DND-41 (cell line): ENCODE measurements at regions not wholly inside any gene's neighbourhood (a gene's known extent, or its start where the extent isn't known, plus 50 kb on each side); places are given as distances from the start of the nearest gene placed in this dataset.
"Not testable (repeated sequence)": the region's sequence is repeated elsewhere in the genome, so short reads cannot be mapped to it uniquely, and the experiment has no call there.

Experiments used
- ATAC-seq: fragments of 200-7000 bp; cut with Tn5 transposase; 3 replicates; pipeline ENCODE4 v1.9.1; 2021; ENCODE audit warnings: low read depth; ENCODE audit not compliant: insufficient read depth
- DNase-seq: peaks from one replicate; pipeline ENCODE4 v3.0.0-alpha.2; 2020
- H2AFZ ChIP-seq: 2 replicates; pipeline ENCODE4 v1.6.0; 2012; ENCODE audit warnings: low read depth, low read length
- H3K27ac ChIP-seq: 2 replicates; pipeline ENCODE4 v1.5.1; 2012; ENCODE audit warnings: low read length, inconsistent platforms
- H3K27me3 ChIP-seq: fragments of 200-600 bp; sonication (generic); 2 replicates; pipeline ENCODE4 v1.6.0; 2012; ENCODE audit warnings: low read length, mild to moderate bottlenecking, inconsistent platforms; ENCODE audit not compliant: insufficient read depth, poor library complexity
- H3K36me3 ChIP-seq: 2 replicates; pipeline ENCODE4 v1.5.1; 2012; ENCODE audit warnings: low read length, inconsistent platforms; ENCODE audit not compliant: insufficient read depth
- H3K4me1 ChIP-seq: 2 replicates; pipeline ENCODE4 v1.5.1; 2012; ENCODE audit warnings: mild to moderate bottlenecking, low read length; ENCODE audit not compliant: insufficient read depth
- H3K4me2 ChIP-seq: 2 replicates; pipeline ENCODE4 v1.6.0; 2012; ENCODE audit warnings: mild to moderate bottlenecking, moderate library complexity, low read length, inconsistent platforms; ENCODE audit not compliant: insufficient read depth
- H3K4me3 ChIP-seq, 2 experiments: fragments of 200-600 bp in 1 of 2; shearing (Covaris generic) in 1 of 2; 2 replicates each; pipeline ENCODE4 v1.5.1; 2012 to 2016; ENCODE audit warnings: inconsistent platforms in 2 of 2, low read length in 2 of 2, mild to moderate bottlenecking in 2 of 2, low read depth in 1 of 2, moderate library complexity in 1 of 2
- H3K79me2 ChIP-seq: 2 replicates; pipeline ENCODE4 v1.6.0; 2012; ENCODE audit warnings: low read length, inconsistent platforms; ENCODE audit not compliant: insufficient read depth
- H3K9ac ChIP-seq: 2 replicates; pipeline ENCODE4 v1.6.0; 2012; ENCODE audit warnings: low read depth, mild to moderate bottlenecking, inconsistent platforms, low read length, moderate library complexity
- H3K9me3 ChIP-seq: 2 replicates; pipeline ENCODE4 v1.5.1; 2012; ENCODE audit warnings: low read length, moderate library complexity, mild to moderate bottlenecking, inconsistent platforms; ENCODE audit not compliant: insufficient read depth, severe bottlenecking
- H4K20me1 ChIP-seq: 2 replicates; pipeline ENCODE4 v1.6.0; 2012; ENCODE audit warnings: low read length; ENCODE audit not compliant: insufficient read depth
- CTCF ChIP-seq: IDR thresholded peaks from 2 replicates; pipeline ENCODE4 v1.5.1; 2012; ENCODE audit warnings: borderline replicate concordance, low read length, moderate library complexity, mild to moderate bottlenecking; ENCODE audit not compliant: poor library complexity, severe bottlenecking; ENCODE audit errors: extremely low read depth
- EZH2 ChIP-seq: IDR thresholded peaks from 3 replicates; pipeline ENCODE4 v1.6.1; 2012; ENCODE audit warnings: borderline replicate concordance, low read depth, mild to moderate bottlenecking, moderate library complexity, low read length, inconsistent platforms; ENCODE audit not compliant: severe bottlenecking

DNA sequence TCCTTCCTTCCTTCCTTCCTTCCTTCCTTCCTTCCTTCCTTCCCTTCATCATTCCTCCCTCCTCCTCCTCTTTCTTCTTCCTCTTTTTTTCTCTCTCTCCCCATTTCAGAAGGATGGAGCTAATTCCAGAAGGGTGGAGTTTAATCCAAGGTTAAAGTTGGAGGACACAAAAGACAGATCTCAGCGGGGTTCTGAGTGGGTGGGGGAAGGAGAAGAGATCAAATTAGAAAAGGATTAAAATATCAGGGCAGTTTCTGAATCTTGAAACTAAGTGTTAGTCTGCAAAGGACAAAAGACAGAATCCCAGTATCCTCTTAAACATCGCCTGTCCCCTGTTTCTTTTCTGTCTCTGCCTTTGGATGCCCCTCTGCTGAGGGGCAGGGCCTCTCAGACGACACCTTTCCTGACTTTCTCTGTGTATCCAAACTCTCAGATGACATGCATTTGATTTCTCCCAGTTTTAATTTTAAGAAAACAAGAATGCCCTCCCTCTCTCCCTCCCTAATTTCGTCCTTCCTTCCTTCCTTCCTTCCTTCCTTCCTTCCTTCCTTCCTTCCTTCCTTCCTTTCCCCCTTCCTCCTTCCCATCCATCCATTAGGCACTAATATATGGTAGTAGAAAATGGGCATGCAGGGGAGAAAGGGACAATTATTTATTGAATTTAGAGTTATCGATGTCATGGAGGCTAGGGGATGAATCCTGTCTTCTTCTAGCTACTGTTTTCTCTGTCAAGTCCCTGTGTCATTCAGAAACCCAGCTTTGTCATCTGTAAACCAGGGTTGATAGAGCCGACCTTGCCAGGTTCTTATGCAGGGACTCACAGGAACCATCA lies 269.1 kb downstream of the VRK1 start:
- no peaks in the 10 kb centered on the region for H3K4me1 ChIP-seq

DNA sequence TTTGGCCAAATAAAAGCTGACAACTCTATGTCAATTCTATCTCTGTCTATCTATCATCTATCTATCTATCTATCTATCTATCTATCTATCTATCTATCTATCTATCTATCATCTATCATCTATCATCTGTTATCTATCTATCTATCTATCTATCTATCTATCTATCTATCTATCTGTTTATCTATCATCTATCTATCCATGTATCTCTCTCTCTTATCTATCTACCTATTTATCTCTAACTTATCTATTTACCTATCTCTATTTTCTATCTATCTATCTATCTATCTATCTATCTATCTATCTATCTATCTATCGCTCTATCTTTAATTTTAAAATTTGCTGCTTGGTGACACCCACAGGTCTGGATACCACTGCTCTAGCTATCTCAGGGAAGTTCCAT lies 271.1 kb downstream of the VRK1 start:
- not testable (repeated sequence) for ATAC-seq, H3K4me1 ChIP-seq, H3K27me3 ChIP-seq, H3K4me3 ChIP-seq, H3K9me3 ChIP-seq, DNase-seq, H3K36me3 ChIP-seq, H2AFZ ChIP-seq, H3K4me2 ChIP-seq, H3K79me2 ChIP-seq, H3K27ac ChIP-seq, H3K9ac ChIP-seq, H4K20me1 ChIP-seq

More for the DNA sequence above, 269.1 kb downstream of the VRK1 start:
- DNase-seq = no peak
- H2AFZ ChIP-seq = no peak overlapping the region
- H3K36me3 ChIP-seq = no peaks in the 10 kb centered on the region
- no peak overlapping the region for H3K4me3 ChIP-seq
- no peaks in the 10 kb centered on the region for H4K20me1 ChIP-seq
- ATAC-seq = no peak
- H3K9me3 ChIP-seq = no peaks in the 10 kb centered on the region
- H3K4me2 ChIP-seq = no peak overlapping the region
- no peaks in the 10 kb centered on the region for H3K27me3 ChIP-seq
- no peak overlapping the region for H3K9ac ChIP-seq
- TF ChIP-seq EZH2 = no peak
- no peak for TF ChIP-seq CTCF
- H3K27ac ChIP-seq = no peak overlapping the region
- no peaks in the 10 kb centered on the region for H3K79me2 ChIP-seq

DNA sequence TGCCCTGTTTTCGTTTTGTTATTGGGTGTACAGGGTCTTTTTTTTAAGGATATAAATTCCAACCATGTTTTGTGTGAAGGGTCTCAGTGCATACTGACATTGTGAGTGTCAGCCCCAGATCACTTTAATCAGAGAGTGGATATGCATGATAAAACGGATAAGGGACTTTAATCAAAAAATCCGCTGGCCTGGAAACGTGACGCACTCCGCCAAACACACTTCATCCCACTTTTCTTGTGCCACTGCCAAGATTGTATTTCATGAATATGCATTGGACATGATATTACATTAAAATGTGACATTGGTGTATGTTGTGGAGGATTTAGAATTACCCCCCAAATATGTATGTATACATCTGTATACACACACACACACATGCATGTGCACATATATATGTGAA lies 273.1 kb downstream of the VRK1 start:
- Histone ChIP-seq H3K27ac (no peak overlapping the region), H3K9me3 (no peaks in the 10 kb centered on the region), H3K36me3 (no peaks in the 10 kb centered on the region), H2AFZ (no peak overlapping the region), H4K20me1 (no peaks in the 10 kb centered on the region), H3K27me3 (no peaks in the 10 kb centered on the region), H3K4me2 (no peak overlapping the region), H3K79me2 (no peaks in the 10 kb centered on the region), H3K4me3 (no peak overlapping the region), H3K4me1 (no peaks in the 10 kb centered on the region), H3K9ac (no peak overlapping the region)
- DNase-seq (no peak), ATAC-seq (no peak)
- TF ChIP-seq CTCF = no peak
- TF ChIP-seq EZH2 = no peak

DNA sequence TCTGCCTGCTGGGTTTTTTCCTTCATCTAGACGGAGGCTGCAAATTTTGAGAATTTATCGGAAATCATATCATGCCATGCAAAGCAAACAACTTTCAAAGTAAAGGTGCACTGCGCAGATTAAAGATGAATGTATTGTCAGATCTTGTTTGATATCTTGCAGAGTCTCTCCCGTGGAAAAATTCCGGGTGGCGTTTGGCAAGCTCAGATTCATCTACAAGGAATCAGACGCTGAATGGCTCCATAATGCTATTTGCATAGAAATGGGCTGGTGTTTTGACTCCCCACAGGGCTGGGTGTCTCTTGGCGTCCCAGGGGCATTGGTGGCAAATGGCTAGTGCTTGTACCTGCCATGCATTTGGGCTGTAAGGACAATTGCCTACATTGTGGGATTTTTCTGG lies 274.0 kb downstream of the VRK1 start:
- TF ChIP-seq EZH2 = no peak
- TF ChIP-seq CTCF = no peak
- H3K9me3 ChIP-seq = no peaks in the 10 kb centered on the region
- no peak overlapping the region for H3K4me2 ChIP-seq
- H3K79me2 ChIP-seq = no peaks in the 10 kb centered on the region
- no peak for ATAC-seq
- H3K4me3 ChIP-seq = no peak overlapping the region
- no peaks in the 10 kb centered on the region for H3K4me1 ChIP-seq
- DNase-seq = no peak
- H3K27ac ChIP-seq = no peak overlapping the region
- H3K36me3 ChIP-seq = no peaks in the 10 kb centered on the region
- no peak overlapping the region for H2AFZ ChIP-seq
- no peaks in the 10 kb centered on the region for H4K20me1 ChIP-seq
- no peaks in the 10 kb centered on the region for H3K27me3 ChIP-seq
- H3K9ac ChIP-seq = no peak overlapping the region
